ENCODE measurements at regions not wholly inside any gene's neighbourhood (a gene's known extent, or its start where the extent isn't known, plus 50 kb on each side); places are given as distances from the start of the nearest gene placed in this dataset.
"Not testable (repeated sequence)": the region's sequence is repeated elsewhere in the genome, so short reads cannot be mapped to it uniquely, and the experiment has no call there.

GRCh38 chr1:200257235-200257634 lies 152.6 kb downstream of the ZNF281 start:
- intact Hi-C loops (cut with DNase I; ENCODE audit: low total_unique reads) = no loop called here

GRCh38 chr1:200254602-200255001 lies 155.2 kb downstream of the ZNF281 start:
- DNase-seq; H3K27ac ChIP-seq; H3K27me3 ChIP-seq; H3K9me3 ChIP-seq; H3K4me3 ChIP-seq; H3K36me3 ChIP-seq; intact Hi-C loops (cut with DNase I; ENCODE audit: low total_unique reads); H3K4me1 ChIP-seq: not testable (repeated sequence)

More at GRCh38 chr1:200257235-200257634, 152.6 kb downstream of the ZNF281 start:
- Histone ChIP-seq H3K36me3 (no peaks in the 10 kb centered on the region), H3K4me3 (no peak overlapping the region), H3K4me1 (no peaks in the 10 kb centered on the region), H3K9me3 (no peaks in the 10 kb centered on the region), H3K27me3 (no peaks in the 10 kb centered on the region), H3K27ac (no peak overlapping the region)
- DNase-seq = no peak
- no peak for TF ChIP-seq CTCF (IDR thresholded peaks at IDR 0.05)
- TF ChIP-seq POLR2A (IDR thresholded peaks at IDR 0.05) = no peak

GRCh38 chr1:200253774-200254495 lies 155.9 kb downstream of the ZNF281 start:
- Histone ChIP-seq H3K9me3 (no peaks in the 10 kb centered on the region), H3K27ac (no peak overlapping the region), H3K4me3 (no peak overlapping the region), H3K4me1 (no peaks in the 10 kb centered on the region), H3K27me3 (no peaks in the 10 kb centered on the region), H3K36me3 (no peaks in the 10 kb centered on the region)
- DNase-seq = no peak
- intact Hi-C loops (cut with DNase I; ENCODE audit: low total_unique reads) = no loop called here
- TF ChIP-seq POLR2A (IDR thresholded peaks at IDR 0.05) (no peak), CTCF (IDR thresholded peaks at IDR 0.05) (no peak)

GRCh38 chr1:200252531-200252930 lies 157.3 kb downstream of the ZNF281 start:
- Histone ChIP-seq H3K9me3 (no peaks in the 10 kb centered on the region), H3K27me3 (no peaks in the 10 kb centered on the region), H3K4me1 (no peaks in the 10 kb centered on the region), H3K27ac (no peak overlapping the region), H3K36me3 (no peaks in the 10 kb centered on the region), H3K4me3 (no peak overlapping the region)
- TF ChIP-seq CTCF (IDR thresholded peaks at IDR 0.05) (no peak), POLR2A (IDR thresholded peaks at IDR 0.05) (no peak)
- intact Hi-C loops (cut with DNase I; ENCODE audit: low total_unique reads) = no loop called here
- no peak for DNase-seq

- Histone ChIP-seq H3K9me3 (no peaks in the 10 kb centered on the region), H3K27me3 (no peaks in the 10 kb centered on the region), H3K4me1 (no peaks in the 10 kb centered on the region), H3K4me3 (no peak overlapping the region), H3K36me3 (no peaks in the 10 kb centered on the region), H3K27ac (no peak overlapping the region)
- DNase-seq = no peak
- intact Hi-C loops (cut with DNase I; ENCODE audit: low total_unique reads) = no loop called here
- TF ChIP-seq POLR2A (IDR thresholded peaks at IDR 0.05) = no peak
Observed at GRCh38 chr1:200250469-200250868, 159.4 kb downstream of the ZNF281 start.

DNA sequence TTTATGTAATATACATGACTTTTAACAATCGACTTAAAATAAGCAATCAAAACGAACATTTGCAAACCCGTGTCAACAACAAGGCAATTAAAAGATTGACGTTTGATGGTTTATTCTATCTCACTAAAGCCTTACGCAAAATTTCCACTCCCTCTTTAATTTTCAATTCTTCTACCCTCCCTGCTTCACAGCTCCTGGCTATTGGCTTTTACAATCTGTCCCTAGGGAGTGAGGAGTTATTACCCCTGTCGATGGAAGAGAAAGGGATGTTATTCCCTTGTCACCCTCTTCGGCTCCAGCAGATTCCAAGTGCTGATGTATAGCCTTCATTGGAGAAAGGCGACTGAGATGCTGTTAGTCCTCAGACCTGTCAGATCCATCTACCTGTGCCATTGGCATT lies 161.3 kb downstream of the ZNF281 start:
- H3K36me3 ChIP-seq = no peaks in the 10 kb centered on the region
- TF ChIP-seq POLR2A (IDR thresholded peaks at IDR 0.05) (no peak), CTCF (IDR thresholded peaks at IDR 0.05) (no peak)
- H3K27me3 ChIP-seq = no peaks in the 10 kb centered on the region
- no peaks in the 10 kb centered on the region for H3K9me3 ChIP-seq
- H3K4me3 ChIP-seq = no peak overlapping the region
- no peak overlapping the region for H3K27ac ChIP-seq
- no peak for DNase-seq
- H3K4me1 ChIP-seq = no peaks in the 10 kb centered on the region
- intact Hi-C loops (cut with DNase I; ENCODE audit: low total_unique reads) = no loop called here

All from uterus (tissue), 3 donors.